HPDE6-E6E7 (cell line): ENCODE measurements at regions not wholly inside any gene's neighbourhood (a gene's known extent, or its start where the extent isn't known, plus 50 kb on each side); places are given as distances from the start of the nearest gene placed in this dataset.

ENCODE experiments used
- DNase-seq: peaks from one replicate; pipeline ENCODE4 v3.0.0; 2011; ENCODE audit warnings: missing footprints; ENCODE audit errors: extremely low spot score

GRCh38 chr11:120032766-120033390, 105.0 kb downstream of the TRIM29 start:
- no peak for DNase-seq

GRCh38 chr11:120031612-120032600, 106.0 kb downstream of the TRIM29 start:
- no peak for DNase-seq

- no peak for DNase-seq
These were observed 106.8 kb downstream of the TRIM29 start for GRCh38 chr11:120031156-120031555.

GRCh38 chr11:120030411-120030810, 107.5 kb downstream of the TRIM29 start:
- DNase-seq, result no peak

- no peak for DNase-seq
These were observed 108.6 kb downstream of the TRIM29 start for GRCh38 chr11:120029321-120029720.

GRCh38 chr11:120028897-120029258, 109.0 kb downstream of the TRIM29 start:
- no peak for DNase-seq

- DNase-seq, result no peak
These were observed 109.6 kb downstream of the TRIM29 start for GRCh38 chr11:120028181-120028896.

- DNase-seq, result no peak
These were observed 110.2 kb downstream of the TRIM29 start for GRCh38 chr11:120027546-120028180.

- DNase-seq, result no peak
These were observed 112.1 kb downstream of the TRIM29 start for GRCh38 chr11:120025606-120026335.

- DNase-seq, result no peak
These were observed 113.3 kb downstream of the TRIM29 start for GRCh38 chr11:120024586-120024985.

- DNase-seq, result no peak
These were observed 113.9 kb downstream of the TRIM29 start for GRCh38 chr11:120024046-120024445.

GRCh38 chr11:120023551-120023950, 114.4 kb downstream of the TRIM29 start:
- no peak for DNase-seq

- DNase-seq, result no peak
These were observed 114.8 kb downstream of the TRIM29 start for GRCh38 chr11:120023120-120023519.

GRCh38 chr11:120022617-120023016, 115.3 kb downstream of the TRIM29 start:
- DNase-seq, result no peak

GRCh38 chr11:120021978-120022377, 115.9 kb downstream of the TRIM29 start:
- no peak for DNase-seq

GRCh38 chr11:120021391-120021953, 116.4 kb downstream of the TRIM29 start:
- DNase-seq, result no peak

GRCh38 chr11:120020981-120021380, 116.9 kb downstream of the TRIM29 start:
- DNase-seq, result no peak

- no peak for DNase-seq
These were observed 117.4 kb downstream of the TRIM29 start for GRCh38 chr11:120020486-120020885.

GRCh38 chr11:120019191-120019590, 118.7 kb downstream of the TRIM29 start:
- DNase-seq, result no peak

GRCh38 chr11:120017582-120018150, 120.2 kb downstream of the TRIM29 start:
- no peak for DNase-seq
